GM12878 (cell line): ENCODE measurements at regions not wholly inside any gene's neighbourhood (a gene's known extent, or its start where the extent isn't known, plus 50 kb on each side); places are given as distances from the start of the nearest gene placed in this dataset.

Experiments used
- ATAC-seq: fragments of 200-7000 bp; cut with Tn5 transposase; 3 replicates; pipeline ENCODE4 v1.9.1; 2020; ENCODE audit warnings: mild to moderate bottlenecking, moderate library complexity
- BruUV-seq: library from RNA; stranded (reverse); fragments of 400-500 nt; replicated peaks from 2 replicates; lab custom pipeline; 2021; lab: Mats Ljungman, UMichigan
- CTCF ChIA-PET: fragments of 300-600 bp; sonication (Branson Sonifier 250); formaldehyde crosslinking; extraction: SDS; loops from one replicate; lab custom pipeline; 2021; ENCODE audit warnings: inconsistent platforms; lab: Yijun Ruan, JAX
- POLR2A ChIA-PET: fragments of 350-600 bp; formaldehyde crosslinking; extraction: SDS; loops from one replicate; lab custom pipeline; 2021; ENCODE audit warnings: inconsistent platforms; lab: Charles Lee
- RAD21 ChIA-PET: fragments of 300-600 bp; sonication (Branson Sonifier 250); formaldehyde crosslinking; loops from one replicate; lab custom pipeline; 2023; ENCODE audit warnings: antibody characterized with exemption; ENCODE audit not compliant: unreplicated experiment; lab: Charles Lee
- SMC1A ChIA-PET: fragments of 300-600 bp; sonication (Branson Sonifier 250); formaldehyde crosslinking; loops from one replicate; lab custom pipeline; 2023; ENCODE audit not compliant: unreplicated experiment, uncharacterized antibody; lab: Charles Lee
- DNase-seq: peaks from one replicate; pipeline ENCODE4 v3.0.0-alpha.2; 2011; ENCODE audit warnings: low read depth, low spot score
- FAIRE-seq: peaks from 3 replicates; lab custom pipeline; 2011; peaks lifted over from hg19 to GRCh38; lab: Jason Lieb, UNC
- H2AFZ ChIP-seq: 2 replicates; pipeline ENCODE4 v1.6.0; 2011; ENCODE audit warnings: low read depth, low read length, control low read depth; ENCODE audit not compliant: control insufficient read depth
- H3K27ac ChIP-seq: 2 replicates; pipeline ENCODE4 v1.5.1; 2011; ENCODE audit warnings: control low read depth; ENCODE audit not compliant: control insufficient read depth, insufficient read depth
- H3K27me3 ChIP-seq, 2 experiments: replicated peaks in 1 of 2; 2 replicates each; pipeline versions ENCODE4 v1.6.0 to v1.6.1; 2011; ENCODE audit warnings: low read length in 1 of 2; ENCODE audit not compliant: control insufficient read depth in 2 of 2, insufficient read depth in 2 of 2
- H3K36me3 ChIP-seq, 2 experiments: 2 replicates each; pipeline ENCODE4 v1.5.1; 2011; ENCODE audit warnings: low read length in 1 of 2; ENCODE audit not compliant: control insufficient read depth in 2 of 2, insufficient read depth in 2 of 2
- H3K4me1 ChIP-seq: 2 replicates; pipeline ENCODE4 v1.6.1; 2011; ENCODE audit warnings: mild to moderate bottlenecking, low read length, moderate library complexity, mixed read lengths; ENCODE audit not compliant: control insufficient read depth, insufficient read depth
- H3K4me2 ChIP-seq: 2 replicates; pipeline ENCODE4 v1.6.0; 2011; ENCODE audit warnings: control low read depth; ENCODE audit not compliant: control insufficient read depth, insufficient read depth
- H3K4me3 ChIP-seq: fragments of 200-600 bp; sonication (generic); 2 replicates; pipeline ENCODE4 v1.5.1; 2016
- H3K79me2 ChIP-seq: 2 replicates; pipeline ENCODE4 v1.6.0; 2011; ENCODE audit warnings: low read length; ENCODE audit not compliant: control insufficient read depth, insufficient read depth
- H3K9ac ChIP-seq: 2 replicates; pipeline ENCODE4 v1.8.0; 2011; ENCODE audit warnings: low read length, control low read depth, mixed read lengths; ENCODE audit not compliant: control insufficient read depth, insufficient read depth
- H3K9me3 ChIP-seq: replicated peaks from 3 replicates; pipeline ENCODE4 v1.5.1; 2011; ENCODE audit warnings: mild to moderate bottlenecking, low read length; ENCODE audit not compliant: control insufficient read depth, insufficient read depth
- H4K20me1 ChIP-seq: 2 replicates; pipeline ENCODE4 v1.6.0; 2011; ENCODE audit not compliant: control insufficient read depth, insufficient read depth
- EED ChIP-seq: sonication (generic); IDR thresholded peaks from 2 replicates; pipeline ENCODE4 v1.6.1; 2016; ENCODE audit warnings: antibody characterized with exemption, low read depth
- GABPA ChIP-seq: IDR thresholded peaks from 2 replicates; pipeline ENCODE4 v1.6.1; 2014; ENCODE audit warnings: antibody characterized with exemption, low read depth, mild to moderate bottlenecking, inconsistent platforms
- KLF5 ChIP-seq: fragments of 450-650 bp; IDR thresholded peaks from 2 replicates; pipeline ENCODE4 v1.6.1; 2014; ENCODE audit warnings: mild to moderate bottlenecking; ENCODE audit not compliant: partially characterized antibody
- MLLT1 ChIP-seq: fragments of 450-650 bp; IDR thresholded peaks from 2 replicates; pipeline ENCODE4 v1.6.1; 2016; ENCODE audit warnings: mild to moderate bottlenecking
- MTA3 ChIP-seq: IDR thresholded peaks from 2 replicates; pipeline ENCODE4 v1.6.1; 2012; ENCODE audit warnings: low read length, inconsistent platforms, borderline replicate concordance
- NFIC ChIP-seq: IDR thresholded peaks from 2 replicates; pipeline ENCODE4 v1.6.1; 2012; ENCODE audit warnings: low read depth, mild to moderate bottlenecking, inconsistent platforms, low read length, moderate library complexity
- RCOR1 ChIP-seq: conservative IDR thresholded peaks from 2 replicates; pipeline ENCODE4 v1.6.1; 2012; ENCODE audit warnings: low read depth, low read length, improper control_type of control experiment
- RUNX3 ChIP-seq: IDR thresholded peaks from 2 replicates; pipeline ENCODE4 v1.6.1; 2012; ENCODE audit warnings: low read length, inconsistent platforms
- SMAD1 ChIP-seq: fragments of 450-650 bp; IDR thresholded peaks from 2 replicates; pipeline ENCODE4 v1.6.1; 2018; ENCODE audit warnings: mild to moderate bottlenecking, low read depth; ENCODE audit not compliant: partially characterized antibody
- SUZ12 ChIP-seq: fragments of 200-600 bp; sonication (generic); IDR thresholded peaks from one replicate; pipeline ENCODE4 v1.6.1; 2018; ENCODE audit warnings: antibody characterized with exemption, mild to moderate bottlenecking; ENCODE audit not compliant: unreplicated experiment
- TCF7 ChIP-seq: IDR thresholded peaks from 2 replicates; pipeline ENCODE4 v1.6.1; 2014; ENCODE audit warnings: antibody characterized with exemption, borderline replicate concordance
- YY1 ChIP-seq: IDR thresholded peaks from 2 replicates; pipeline ENCODE4 v1.6.1; 2011; ENCODE audit warnings: low read depth, mild to moderate bottlenecking, low read length
- ZNF622 ChIP-seq: fragments of 450-650 bp; IDR thresholded peaks from 2 replicates; pipeline ENCODE4 v1.6.1; 2017; ENCODE audit warnings: mild to moderate bottlenecking, inconsistent platforms
- WGBS: methylation state at CpG from one replicate; pipeline ENCODE4 v1.1.6; 2016; ENCODE audit warnings: low lambda C conversion rate; ENCODE audit not compliant: insufficient replicate concordance, insufficient coverage; ENCODE audit errors: missing lambda C conversion rate; 5-methylcytosine and 5-hydroxymethylcytosine counted together
- in situ Hi-C: fragments of 300-500 bp; cut with MboI; formaldehyde crosslinking; loops from 9 replicates; pipeline ENCODE4 v1.14.3; 2018; ENCODE audit warnings: mixed read lengths
- intact Hi-C: fragments of 100-400 bp; cut with micrococcal nuclease; formaldehyde crosslinking; loops from one replicate; pipeline ENCODE4 v1.14.2; 2022; ENCODE audit not compliant: unreplicated experiment

- Histone ChIP-seq H3K27me3 (no peaks in the 10 kb centered on the region), H3K36me3 (no peaks in the 10 kb centered on the region), H3K4me1 (no peaks in the 10 kb centered on the region), H3K4me3 (no peak overlapping the region), H3K9ac (no peak overlapping the region), H4K20me1 (no peaks in the 10 kb centered on the region), H3K27ac (no peak overlapping the region), H2AFZ (no peak overlapping the region), H3K4me2 (no peak overlapping the region), H3K79me2 (no peaks in the 10 kb centered on the region), H3K9me3 (no peaks in the 10 kb centered on the region)
- intact Hi-C loops (loop anchor here (5.0 kb wide), 1 partner anchor 243 kb away; no protein-coding TSS in a partner anchor), in situ Hi-C loops (loop anchor here (5.0 kb wide), 1 partner anchor 98 kb away; no protein-coding TSS in a partner anchor)
- POLR2A ChIA-PET = no interaction called here
- RAD21 ChIA-PET = interaction anchor here (0.7 to 3.2 kb wide), 7 partner anchors 30 to 983 kb away, joined by 3 to 38 read pairs (median 4); no protein-coding TSS in a partner anchor
- WGBS = 39% methylated on average over 3 of the region's 3 CpGs
- no peak for DNase-seq
- no peak for TF ChIP-seq RUNX3
- TF ChIP-seq RCOR1 = no peak
- no peak for TF ChIP-seq SMAD1
- TF ChIP-seq TCF7 = no peak
- no peak for TF ChIP-seq EED
- TF ChIP-seq MTA3 = no peak
- TF ChIP-seq YY1 = no peak
- no peak for TF ChIP-seq MLLT1
- no peak for TF ChIP-seq KLF5
- TF ChIP-seq SUZ12 = no peak
- TF ChIP-seq NFIC = no peak
- TF ChIP-seq ZNF622 = no peak
- no peak for TF ChIP-seq GABPA
- BruUV-seq = no TSS peak
- CTCF ChIA-PET = interaction anchor here (0.7 to 6.4 kb wide), 9 partner anchors 10 to 978 kb away, joined by 3 to 55 read pairs (median 6); no protein-coding TSS in a partner anchor
- no peak for FAIRE-seq
- SMC1A ChIA-PET = interaction anchor here (1.0 to 7.9 kb wide), 12 partner anchors 11 to 111 kb away, joined by 3 to 78 read pairs (median 6); no protein-coding TSS in a partner anchor
- ATAC-seq = no peak
These were observed 61.2 kb upstream of the TMTC2 start for GRCh38 chr12:82625523-82625922.
